Endothelial cell of umbilical vein (primary cell): ENCODE measurements at regions not wholly inside any gene's neighbourhood (a gene's known extent, or its start where the extent isn't known, plus 50 kb on each side); places are given as distances from the start of the nearest gene placed in this dataset.

Experiments used
- BruUV-seq: library from RNA; stranded (reverse); fragments of 400-500 nt; replicated peaks from 2 replicates; lab custom pipeline; 2021; lab: Mats Ljungman, UMichigan
- CTCF ChIA-PET: fragments of 300-600, 350-600 bp; sonication (Branson Sonifier 250); formaldehyde crosslinking; loops from one replicate; lab custom pipeline; 2021; ENCODE audit warnings: antibody characterized with exemption, inconsistent platforms; lab: Charles Lee
- POLR2A ChIA-PET: fragments of 300-600, 350-600 bp; sonication (Branson Sonifier 250); formaldehyde crosslinking; loops from one replicate; lab custom pipeline; 2021; ENCODE audit warnings: antibody characterized with exemption, inconsistent platforms; lab: Charles Lee
- DNase-seq: peaks from one replicate; pipeline ENCODE4 v3.0.0-alpha.2; 2011; ENCODE audit warnings: low read depth, low spot score
- FAIRE-seq: peaks from 2 replicates; lab custom pipeline; 2011; peaks lifted over from hg19 to GRCh38; lab: Jason Lieb, UNC
- H2AFZ ChIP-seq: 2 replicates; pipeline ENCODE4 v1.6.0; 2012; ENCODE audit warnings: low read depth, low read length, control low read depth, inconsistent platforms
- H3K27ac ChIP-seq: 2 replicates; pipeline ENCODE4 v1.5.1; 2011; ENCODE audit warnings: low read depth, mild to moderate bottlenecking, control low read depth, low read length, moderate library complexity; ENCODE audit not compliant: insufficient read depth
- H3K27me3 ChIP-seq, 2 experiments: 2 replicates each; pipeline versions ENCODE4 v1.6.0 to v1.6.1; 2011; ENCODE audit warnings: low read length in 2 of 2, mixed read lengths in 1 of 2; ENCODE audit not compliant: control insufficient read depth in 2 of 2, insufficient read depth in 2 of 2
- H3K36me3 ChIP-seq, 2 experiments: 2 replicates in 1 of 2; 3 replicates in 1 of 2; pipeline ENCODE4 v1.5.1; 2011; ENCODE audit warnings: low read length in 2 of 2, mild to moderate bottlenecking in 1 of 2, moderate library complexity in 1 of 2; ENCODE audit not compliant: control insufficient read depth in 2 of 2, insufficient read depth in 2 of 2; ENCODE audit errors: extremely low read depth in 1 of 2
- H3K4me1 ChIP-seq: 3 replicates; pipeline ENCODE4 v1.5.1; 2011; ENCODE audit warnings: mild to moderate bottlenecking, low read length; ENCODE audit not compliant: control insufficient read depth, insufficient read depth; ENCODE audit errors: extremely low read depth
- H3K4me2 ChIP-seq: 2 replicates; pipeline ENCODE4 v1.6.1; 2011; ENCODE audit warnings: low read length, control low read depth, mixed read lengths; ENCODE audit not compliant: insufficient read depth
- H3K4me3 ChIP-seq, 3 experiments: fragments of 200-600 bp in 1 of 3; sonication (generic), shearing (Covaris generic) in 1 of 3; replicated peaks in 1 of 3; 2 replicates each; pipeline ENCODE4 v1.5.1; 2011 to 2016; ENCODE audit warnings: control low read depth in 3 of 3, low read length in 3 of 3, mild to moderate bottlenecking in 2 of 3, inconsistent platforms in 1 of 3, low read depth in 1 of 3, moderate library complexity in 1 of 3; ENCODE audit not compliant: insufficient read depth in 1 of 3
- H3K79me2 ChIP-seq: 2 replicates; pipeline ENCODE4 v1.6.0; 2012; ENCODE audit warnings: low read length, inconsistent platforms; ENCODE audit not compliant: control insufficient read depth, insufficient read depth
- H3K9ac ChIP-seq: replicated peaks from 2 replicates; pipeline ENCODE3; 2011; ENCODE audit warnings: low read length, control low read depth; ENCODE audit not compliant: insufficient read depth; ENCODE audit errors: extremely low read depth
- H3K9me1 ChIP-seq: replicated peaks from 3 replicates; pipeline ENCODE4 v1.6.0; 2011; ENCODE audit warnings: mild to moderate bottlenecking, low read length; ENCODE audit not compliant: control insufficient read depth, insufficient read depth; ENCODE audit errors: extremely low read depth
- H3K9me3 ChIP-seq: replicated peaks from 2 replicates; pipeline ENCODE4 v1.5.1; 2012; ENCODE audit warnings: low read length, inconsistent platforms; ENCODE audit not compliant: control insufficient read depth, insufficient read depth
- H4K20me1 ChIP-seq: replicated peaks from 2 replicates; pipeline ENCODE3; 2011; ENCODE audit warnings: mild to moderate bottlenecking, low read length; ENCODE audit not compliant: control insufficient read depth, insufficient read depth; ENCODE audit errors: extremely low read depth
- EZH2 ChIP-seq: IDR thresholded peaks from 2 replicates; pipeline ENCODE4 v1.6.1; 2012; ENCODE audit warnings: borderline replicate concordance, low read depth, mild to moderate bottlenecking, moderate library complexity, low read length, inconsistent platforms; ENCODE audit not compliant: severe bottlenecking
- FOS ChIP-seq: IDR thresholded peaks from 2 replicates; pipeline ENCODE4 v1.6.1; 2011; ENCODE audit warnings: mild to moderate bottlenecking, low read length, moderate library complexity, borderline replicate concordance; ENCODE audit not compliant: insufficient read depth
- GATA2 ChIP-seq: IDR thresholded peaks from 2 replicates; pipeline ENCODE4 v1.7.0; 2011; ENCODE audit warnings: low read depth, mild to moderate bottlenecking, moderate library complexity, mixed read lengths, low read length; ENCODE audit not compliant: insufficient read length, insufficient read depth
- JUN ChIP-seq: IDR thresholded peaks from 2 replicates; pipeline ENCODE4 v1.6.1; 2011; ENCODE audit warnings: borderline replicate concordance, low read depth; ENCODE audit not compliant: insufficient read length, insufficient read depth
- MYC ChIP-seq: IDR thresholded peaks from one replicate; pipeline ENCODE4 v1.6.1; 2011; ENCODE audit warnings: mild to moderate bottlenecking, low read depth, low read length
- POLR2A ChIP-seq: IDR thresholded peaks from 2 replicates; pipeline ENCODE4 v1.6.1; 2012; ENCODE audit warnings: low read depth, mild to moderate bottlenecking, control low read depth, low read length
- POLR2AphosphoS5 ChIP-seq: IDR thresholded peaks from 2 replicates; pipeline ENCODE4 v1.6.1; 2012; ENCODE audit warnings: low read depth, mild to moderate bottlenecking, control low read depth, low read length, moderate library complexity; ENCODE audit not compliant: insufficient read depth
- dilution Hi-C: fragments of 300-500 bp; cut with MboI; formaldehyde crosslinking; loops from one replicate; pipeline ENCODE4 v1.15.0; 2019; ENCODE audit warnings: low sequenced_read_pairs; ENCODE audit not compliant: extremely low pct_ligation_motif_present
- intact Hi-C: fragments of 100-400 bp; cut with micrococcal nuclease; formaldehyde crosslinking; loops from one replicate; pipeline ENCODE4 v1.10.0; 2022
- TF ChIP-seq, protein P1 (sequence below): IDR thresholded peaks from 2 replicates; pipeline ENCODE4 v1.6.1; 2011; ENCODE audit not compliant: insufficient read depth, insufficient read length
- TF ChIP-seq, protein P2 (sequence below), 2 donors: IDR thresholded peaks; 1 replicate in 1 of 2; 2 replicates in 1 of 2; pipeline ENCODE4 v1.5.1; 2011; ENCODE audit warnings: low read length in 2 of 2, mild to moderate bottlenecking in 2 of 2, moderate library complexity in 2 of 2, control low read depth in 1 of 2, inconsistent platforms in 1 of 2, low read depth in 1 of 2; ENCODE audit not compliant: insufficient read depth in 1 of 2; ENCODE audit errors: extremely low read depth in 1 of 2

DNA sequence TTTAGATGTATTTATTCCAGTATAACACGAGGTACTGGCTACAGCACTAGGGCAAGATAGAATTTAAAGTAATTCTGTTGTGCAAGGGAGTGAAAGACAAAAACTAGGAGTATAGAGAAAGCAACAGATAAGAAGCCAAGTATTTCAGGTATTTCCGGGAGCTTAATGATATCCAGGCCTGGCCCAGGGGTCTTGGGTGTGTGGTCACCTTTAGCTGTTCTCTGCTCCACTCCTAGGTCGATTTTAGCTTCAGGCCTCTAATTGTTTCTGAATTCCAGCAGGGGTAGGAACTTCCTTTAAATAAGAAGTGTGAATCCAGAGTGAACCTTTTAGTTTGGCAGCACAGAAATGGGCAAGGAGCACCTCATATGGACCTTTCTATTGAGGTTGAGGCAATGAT, 342.3 kb upstream of the MYT1L start:
- H3K9ac ChIP-seq, result no peak overlapping the region
- no peaks in the 10 kb centered on the region for H3K79me2 ChIP-seq
- BruUV-seq, result no TSS peak
- no peak overlapping the region for H3K4me2 ChIP-seq
- DNase-seq, result no peak
- dilution Hi-C loops, result no loop called here
- no peaks in the 10 kb centered on the region for H3K4me1 ChIP-seq
- no peak overlapping the region for H3K4me3 ChIP-seq
- no peak for FAIRE-seq
- no peak overlapping the region for H3K27ac ChIP-seq
- no peaks in the 10 kb centered on the region for H4K20me1 ChIP-seq
- H3K27me3 ChIP-seq, result no peaks in the 10 kb centered on the region
- no peaks in the 10 kb centered on the region for H3K36me3 ChIP-seq
- H2AFZ ChIP-seq, result no peak overlapping the region
- POLR2A ChIA-PET, result no interaction called here
- no peaks in the 10 kb centered on the region for H3K9me1 ChIP-seq
- CTCF ChIA-PET, result no interaction called here
- H3K9me3 ChIP-seq, result peaks cover 4% of the 10 kb centered on the region
- intact Hi-C loops, result no loop called here
- TF ChIP-seq FOS, result no peak
- TF ChIP-seq, protein P1, sequence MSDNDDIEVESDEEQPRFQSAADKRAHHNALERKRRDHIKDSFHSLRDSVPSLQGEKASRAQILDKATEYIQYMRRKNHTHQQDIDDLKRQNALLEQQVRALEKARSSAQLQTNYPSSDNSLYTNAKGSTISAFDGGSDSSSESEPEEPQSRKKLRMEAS, result no peak
- no peak for TF ChIP-seq GATA2
- no peak for TF ChIP-seq JUN
- TF ChIP-seq MYC, result no peak
- TF ChIP-seq, protein P2, sequence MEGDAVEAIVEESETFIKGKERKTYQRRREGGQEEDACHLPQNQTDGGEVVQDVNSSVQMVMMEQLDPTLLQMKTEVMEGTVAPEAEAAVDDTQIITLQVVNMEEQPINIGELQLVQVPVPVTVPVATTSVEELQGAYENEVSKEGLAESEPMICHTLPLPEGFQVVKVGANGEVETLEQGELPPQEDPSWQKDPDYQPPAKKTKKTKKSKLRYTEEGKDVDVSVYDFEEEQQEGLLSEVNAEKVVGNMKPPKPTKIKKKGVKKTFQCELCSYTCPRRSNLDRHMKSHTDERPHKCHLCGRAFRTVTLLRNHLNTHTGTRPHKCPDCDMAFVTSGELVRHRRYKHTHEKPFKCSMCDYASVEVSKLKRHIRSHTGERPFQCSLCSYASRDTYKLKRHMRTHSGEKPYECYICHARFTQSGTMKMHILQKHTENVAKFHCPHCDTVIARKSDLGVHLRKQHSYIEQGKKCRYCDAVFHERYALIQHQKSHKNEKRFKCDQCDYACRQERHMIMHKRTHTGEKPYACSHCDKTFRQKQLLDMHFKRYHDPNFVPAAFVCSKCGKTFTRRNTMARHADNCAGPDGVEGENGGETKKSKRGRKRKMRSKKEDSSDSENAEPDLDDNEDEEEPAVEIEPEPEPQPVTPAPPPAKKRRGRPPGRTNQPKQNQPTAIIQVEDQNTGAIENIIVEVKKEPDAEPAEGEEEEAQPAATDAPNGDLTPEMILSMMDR (IDR thresholded peaks at IDR 0.05; ENCODE audit: extremely low read depth in 1 of 2, insufficient read depth in 1 of 2, low read depth in 1 of 2, low read length in 2 of 2), result no peak
- no peak for TF ChIP-seq POLR2A
- TF ChIP-seq POLR2AphosphoS5, result no peak
- no peak for TF ChIP-seq EZH2
